ENCODE measurements at regions not wholly inside any gene's neighbourhood (a gene's known extent, or its start where the extent isn't known, plus 50 kb on each side); places are given as distances from the start of the nearest gene placed in this dataset.
"Not testable (repeated sequence)": the region's sequence is repeated elsewhere in the genome, so short reads cannot be mapped to it uniquely, and the experiment has no call there.

- Histone ChIP-seq H3K9ac (ENCODE audit: low read depth, low read length) (no peak overlapping the region), H3K4me1 (ENCODE audit: insufficient read depth, low read length) (no peaks in the 10 kb centered on the region), H3K9me3 (ENCODE audit: insufficient read depth, low read length, severe bottlenecking) (no peaks in the 10 kb centered on the region), H3K27me3 (ENCODE audit: insufficient read depth, low read length, poor library complexity) (peaks cover 2% of the 10 kb centered on the region), H4K20me1 (ENCODE audit: insufficient read depth, low read length) (no peaks in the 10 kb centered on the region), H2AFZ (ENCODE audit: low read depth, low read length) (no peak overlapping the region), H3K79me2 (ENCODE audit: insufficient read depth, low read length) (no peaks in the 10 kb centered on the region), H3K4me2 (ENCODE audit: insufficient read depth, low read length) (no peak overlapping the region), H3K36me3 (ENCODE audit: insufficient read depth, low read length) (no peaks in the 10 kb centered on the region), H3K27ac (ENCODE audit: low read length) (no peak overlapping the region), H3K4me3 (ENCODE audit: low read depth in 1 of 2, low read length in 2 of 2) (no peak overlapping the region)
- no peak for TF ChIP-seq EZH2 (IDR thresholded peaks at IDR 0.05; ENCODE audit: borderline replicate concordance, low read depth, low read length, severe bottlenecking)
- TF ChIP-seq, protein P1, sequence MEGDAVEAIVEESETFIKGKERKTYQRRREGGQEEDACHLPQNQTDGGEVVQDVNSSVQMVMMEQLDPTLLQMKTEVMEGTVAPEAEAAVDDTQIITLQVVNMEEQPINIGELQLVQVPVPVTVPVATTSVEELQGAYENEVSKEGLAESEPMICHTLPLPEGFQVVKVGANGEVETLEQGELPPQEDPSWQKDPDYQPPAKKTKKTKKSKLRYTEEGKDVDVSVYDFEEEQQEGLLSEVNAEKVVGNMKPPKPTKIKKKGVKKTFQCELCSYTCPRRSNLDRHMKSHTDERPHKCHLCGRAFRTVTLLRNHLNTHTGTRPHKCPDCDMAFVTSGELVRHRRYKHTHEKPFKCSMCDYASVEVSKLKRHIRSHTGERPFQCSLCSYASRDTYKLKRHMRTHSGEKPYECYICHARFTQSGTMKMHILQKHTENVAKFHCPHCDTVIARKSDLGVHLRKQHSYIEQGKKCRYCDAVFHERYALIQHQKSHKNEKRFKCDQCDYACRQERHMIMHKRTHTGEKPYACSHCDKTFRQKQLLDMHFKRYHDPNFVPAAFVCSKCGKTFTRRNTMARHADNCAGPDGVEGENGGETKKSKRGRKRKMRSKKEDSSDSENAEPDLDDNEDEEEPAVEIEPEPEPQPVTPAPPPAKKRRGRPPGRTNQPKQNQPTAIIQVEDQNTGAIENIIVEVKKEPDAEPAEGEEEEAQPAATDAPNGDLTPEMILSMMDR (IDR thresholded peaks at IDR 0.05; ENCODE audit: borderline replicate concordance, extremely low read depth, low read length, poor library complexity, severe bottlenecking), result no peak
- ATAC-seq (ENCODE audit: insufficient read depth, low read depth), result no peak
- DNase-seq, result no peak
Measured at GRCh38 chr20:48329031-48329615, 498.7 kb downstream of the PREX1 start.

DNA sequence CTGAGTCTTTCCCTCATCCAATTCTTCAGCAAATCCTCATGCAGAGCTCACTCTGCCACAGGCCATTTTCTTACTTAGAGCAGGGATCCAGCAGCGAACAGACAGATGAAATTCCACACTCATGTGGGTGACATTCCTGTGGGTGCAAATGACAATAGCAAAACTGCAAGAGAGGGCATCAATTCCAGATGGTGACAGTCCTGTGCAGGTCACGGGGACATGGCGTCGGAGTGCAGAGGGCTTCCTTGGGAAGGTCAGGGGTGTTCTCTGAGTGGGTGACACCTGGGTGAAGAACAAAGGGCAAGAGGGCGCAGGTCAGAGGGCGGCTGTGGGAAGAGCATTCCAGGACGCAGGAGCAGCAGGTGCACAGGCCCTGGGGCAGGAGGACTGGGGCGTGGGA is 500.0 kb downstream of the PREX1 start:
- H3K27me3 ChIP-seq (ENCODE audit: insufficient read depth, low read length, poor library complexity); ATAC-seq (ENCODE audit: insufficient read depth, low read depth); H3K9me3 ChIP-seq (ENCODE audit: insufficient read depth, low read length, severe bottlenecking); H3K9ac ChIP-seq (ENCODE audit: low read depth, low read length); H2AFZ ChIP-seq (ENCODE audit: low read depth, low read length); H3K36me3 ChIP-seq (ENCODE audit: insufficient read depth, low read length); H4K20me1 ChIP-seq (ENCODE audit: insufficient read depth, low read length); H3K4me3 ChIP-seq (ENCODE audit: low read depth in 1 of 2, low read length in 2 of 2); H3K4me1 ChIP-seq (ENCODE audit: insufficient read depth, low read length); DNase-seq; H3K79me2 ChIP-seq (ENCODE audit: insufficient read depth, low read length); H3K4me2 ChIP-seq (ENCODE audit: insufficient read depth, low read length); H3K27ac ChIP-seq (ENCODE audit: low read length): not testable (repeated sequence)

DNA sequence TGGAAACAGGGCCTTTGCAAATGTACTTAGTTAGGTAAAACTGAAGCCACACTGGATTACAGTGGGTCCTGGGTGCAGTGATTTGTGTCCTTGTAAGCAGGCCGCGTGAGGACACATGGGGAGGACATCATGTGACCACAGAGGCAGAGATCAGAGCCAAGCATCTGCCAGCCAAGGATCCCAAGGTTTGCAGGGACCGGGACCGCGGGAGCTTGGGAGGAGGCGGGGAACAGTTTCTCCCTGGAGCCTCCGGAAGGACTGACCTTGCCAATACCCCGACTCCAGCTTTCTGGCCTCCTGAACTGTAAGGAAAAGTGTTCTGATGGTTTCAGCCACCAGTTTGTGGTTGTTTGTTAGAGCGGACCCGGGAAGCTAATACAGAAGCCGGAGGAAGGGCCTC is 500.9 kb downstream of the PREX1 start:
- ATAC-seq (ENCODE audit: insufficient read depth, low read depth) (no peak), DNase-seq (no peak)
- no peaks in the 10 kb centered on the region for H3K36me3 ChIP-seq (ENCODE audit: insufficient read depth, low read length)

GRCh38 chr20:48326434-48326691 is 501.4 kb downstream of the PREX1 start:
- Histone ChIP-seq H3K9me3 (ENCODE audit: insufficient read depth, low read length, severe bottlenecking) (no peaks in the 10 kb centered on the region), H4K20me1 (ENCODE audit: insufficient read depth, low read length) (no peaks in the 10 kb centered on the region), H3K36me3 (ENCODE audit: insufficient read depth, low read length) (no peaks in the 10 kb centered on the region), H3K27ac (ENCODE audit: low read length) (no peak overlapping the region), H3K4me2 (ENCODE audit: insufficient read depth, low read length) (no peak overlapping the region), H3K9ac (ENCODE audit: low read depth, low read length) (no peak overlapping the region), H3K27me3 (ENCODE audit: insufficient read depth, low read length, poor library complexity) (peaks cover 2% of the 10 kb centered on the region), H3K4me1 (ENCODE audit: insufficient read depth, low read length) (no peaks in the 10 kb centered on the region), H3K79me2 (ENCODE audit: insufficient read depth, low read length) (no peaks in the 10 kb centered on the region), H3K4me3 (ENCODE audit: low read depth in 1 of 2, low read length in 2 of 2) (no peak overlapping the region), H2AFZ (ENCODE audit: low read depth, low read length) (no peak overlapping the region)
- ATAC-seq (ENCODE audit: insufficient read depth, low read depth) (no peak), DNase-seq (no peak)
- TF ChIP-seq, protein P1 (IDR thresholded peaks at IDR 0.05; ENCODE audit: borderline replicate concordance, extremely low read depth, low read length, poor library complexity, severe bottlenecking), result no peak
- no peak for TF ChIP-seq EZH2 (IDR thresholded peaks at IDR 0.05; ENCODE audit: borderline replicate concordance, low read depth, low read length, severe bottlenecking)

More for the DNA sequence above, 500.9 kb downstream of the PREX1 start:
- Histone ChIP-seq H2AFZ (ENCODE audit: low read depth, low read length) (no peak overlapping the region), H3K4me1 (ENCODE audit: insufficient read depth, low read length) (no peaks in the 10 kb centered on the region), H3K27me3 (ENCODE audit: insufficient read depth, low read length, poor library complexity) (peaks cover 2% of the 10 kb centered on the region), H3K9me3 (ENCODE audit: insufficient read depth, low read length, severe bottlenecking) (no peaks in the 10 kb centered on the region), H3K4me2 (ENCODE audit: insufficient read depth, low read length) (no peak overlapping the region), H3K79me2 (ENCODE audit: insufficient read depth, low read length) (no peaks in the 10 kb centered on the region), H3K9ac (ENCODE audit: low read depth, low read length) (no peak overlapping the region), H3K27ac (ENCODE audit: low read length) (no peak overlapping the region), H3K4me3 (ENCODE audit: low read depth in 1 of 2, low read length in 2 of 2) (no peak overlapping the region), H4K20me1 (ENCODE audit: insufficient read depth, low read length) (no peaks in the 10 kb centered on the region)
- TF ChIP-seq, protein P1 (IDR thresholded peaks at IDR 0.05; ENCODE audit: borderline replicate concordance, extremely low read depth, low read length, poor library complexity, severe bottlenecking), result no peak
- TF ChIP-seq EZH2 (IDR thresholded peaks at IDR 0.05; ENCODE audit: borderline replicate concordance, low read depth, low read length, severe bottlenecking), result no peak
